ENCODE measurements at regions not wholly inside any gene's neighbourhood (a gene's known extent, or its start where the extent isn't known, plus 50 kb on each side); places are given as distances from the start of the nearest gene placed in this dataset.

DNA sequence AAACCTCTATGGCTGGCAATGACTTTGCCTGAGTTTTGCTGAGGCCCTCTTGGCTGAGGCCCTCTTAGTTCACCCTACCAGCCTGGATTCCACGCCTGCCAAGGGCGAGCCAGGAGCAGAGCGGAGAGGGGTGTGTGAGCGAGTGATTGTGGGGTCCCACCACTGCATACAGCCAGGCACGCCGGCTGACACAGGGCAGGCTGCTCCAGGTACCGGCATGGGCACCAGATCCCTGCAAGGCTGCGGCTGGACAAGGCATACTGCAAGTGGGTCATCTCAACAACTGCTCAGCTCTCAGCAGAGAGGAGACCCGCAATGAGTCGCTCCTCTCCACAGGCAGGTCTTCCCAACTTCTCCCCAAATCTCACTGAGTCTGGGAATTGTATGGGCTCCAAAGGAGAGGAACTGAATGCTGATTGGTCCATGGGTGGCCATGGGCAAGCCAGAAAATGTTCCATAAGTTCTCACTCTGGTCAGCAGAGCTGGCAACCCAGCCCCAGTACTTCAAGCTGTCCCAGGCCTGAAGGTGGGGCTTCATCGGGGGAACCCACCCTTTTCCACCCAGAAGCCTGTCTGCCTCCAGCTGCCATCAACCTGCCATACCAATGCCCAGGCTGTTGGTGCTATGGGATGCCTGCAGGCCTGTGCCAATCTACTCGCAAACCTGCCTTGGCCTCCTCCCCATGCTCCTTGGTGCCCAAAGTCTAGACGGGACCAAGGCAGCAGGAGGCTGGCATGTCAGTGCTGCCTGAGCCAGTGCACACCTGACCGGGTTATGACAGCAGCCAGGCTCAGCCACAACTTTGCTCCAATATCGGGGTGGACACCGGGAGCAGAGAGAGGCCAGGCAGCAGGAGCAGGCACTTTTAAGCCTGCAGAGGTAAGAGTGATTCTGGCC lies 1273.6 kb upstream of the GBE1 start:
- TF ChIP-seq GATA3 (IDR thresholded peaks at IDR 0.05; ENCODE audit: low read depth, low read length): no peak
- no peak for TF ChIP-seq GATA2 (IDR thresholded peaks at IDR 0.05; ENCODE audit: low read depth, low read length)

DNA sequence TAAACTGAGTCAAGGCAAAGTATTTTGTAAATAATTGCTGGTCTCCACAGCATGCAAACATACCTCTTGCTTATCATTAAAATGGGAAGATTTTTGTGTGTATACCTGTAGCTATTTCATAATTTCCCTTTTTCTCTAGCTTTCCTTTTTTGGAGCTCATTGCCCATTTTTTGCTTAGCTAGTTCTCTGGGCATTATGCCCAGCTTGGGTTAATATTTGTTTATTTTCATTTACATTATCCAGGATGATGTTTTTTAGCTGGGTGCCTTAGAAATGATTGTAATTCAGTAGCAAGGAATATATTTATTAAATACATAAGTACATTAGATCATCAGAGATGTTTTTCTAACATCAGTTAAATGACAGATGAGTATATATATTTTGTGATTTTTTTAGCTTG lies 1271.7 kb upstream of the GBE1 start:
- TF ChIP-seq GATA3 (IDR thresholded peaks at IDR 0.05; ENCODE audit: low read depth, low read length): no peak
- no peak for TF ChIP-seq GATA2 (IDR thresholded peaks at IDR 0.05; ENCODE audit: low read depth, low read length)

GRCh38 chr3:83023086-83023485 lies 1261.6 kb upstream of the GBE1 start:
- TF ChIP-seq GATA2 (IDR thresholded peaks at IDR 0.05; ENCODE audit: low read depth, low read length): no peak
- no peak for TF ChIP-seq GATA3 (IDR thresholded peaks at IDR 0.05; ENCODE audit: low read depth, low read length)

GRCh38 chr3:83011481-83011880 lies 1250.0 kb upstream of the GBE1 start:
- TF ChIP-seq GATA3 (IDR thresholded peaks at IDR 0.05; ENCODE audit: low read depth, low read length) (no peak), GATA2 (IDR thresholded peaks at IDR 0.05; ENCODE audit: low read depth, low read length) (no peak)

DNA sequence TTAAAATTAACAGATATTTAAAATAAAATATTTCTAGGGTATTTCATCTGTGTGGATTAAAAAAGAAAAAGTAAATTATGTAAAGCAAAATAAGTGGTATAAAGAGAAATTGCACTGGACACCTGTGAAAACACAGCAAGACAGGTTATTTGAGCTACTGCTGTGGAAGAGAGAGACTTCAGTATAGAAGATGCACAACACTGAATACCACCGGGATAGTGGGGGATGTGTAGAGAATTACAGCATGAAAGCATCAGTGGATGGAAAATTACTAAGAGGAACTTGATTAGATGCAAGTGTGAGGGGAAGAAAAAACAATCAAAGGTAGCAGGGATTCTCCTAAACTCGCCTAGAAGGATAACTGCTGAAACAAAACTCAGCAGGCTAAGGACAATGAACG lies 1242.5 kb upstream of the GBE1 start:
- TF ChIP-seq GATA2 (IDR thresholded peaks at IDR 0.05; ENCODE audit: low read depth, low read length) (no peak), GATA3 (IDR thresholded peaks at IDR 0.05; ENCODE audit: low read depth, low read length) (no peak)

DNA sequence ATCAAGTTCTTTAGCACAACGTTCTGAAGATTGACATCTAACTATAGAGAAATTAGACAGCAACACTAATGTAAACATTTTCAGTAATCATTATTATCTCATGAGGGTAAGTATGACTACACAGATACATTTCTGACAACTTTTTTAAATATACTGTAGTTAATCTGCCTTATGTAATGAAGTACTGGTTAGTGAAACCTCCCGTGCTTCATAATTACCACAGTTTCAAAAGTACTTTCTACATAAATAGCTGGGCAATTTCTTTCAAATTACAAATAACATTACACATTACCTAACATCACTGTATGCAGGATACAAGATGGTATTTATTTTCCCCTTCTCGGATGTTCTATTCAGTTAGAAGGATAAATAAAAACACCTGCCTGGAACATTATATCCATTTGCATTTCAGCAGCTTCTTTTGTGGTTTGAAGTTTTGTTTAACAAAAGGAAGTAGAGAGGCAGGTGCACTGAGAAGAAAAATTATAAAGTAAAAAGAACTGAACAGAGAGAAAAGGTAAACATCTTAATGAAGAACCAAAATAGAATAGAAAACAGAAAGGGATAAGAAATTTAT lies 1241.5 kb upstream of the GBE1 start:
- no peak for TF ChIP-seq GATA3 (IDR thresholded peaks at IDR 0.05; ENCODE audit: low read depth, low read length)
- no peak for TF ChIP-seq GATA2 (IDR thresholded peaks at IDR 0.05; ENCODE audit: low read depth, low read length)

GRCh38 chr3:82999777-83000176 lies 1238.3 kb upstream of the GBE1 start:
- TF ChIP-seq GATA3 (IDR thresholded peaks at IDR 0.05; ENCODE audit: low read depth, low read length): no peak
- no peak for TF ChIP-seq GATA2 (IDR thresholded peaks at IDR 0.05; ENCODE audit: low read depth, low read length)

DNA sequence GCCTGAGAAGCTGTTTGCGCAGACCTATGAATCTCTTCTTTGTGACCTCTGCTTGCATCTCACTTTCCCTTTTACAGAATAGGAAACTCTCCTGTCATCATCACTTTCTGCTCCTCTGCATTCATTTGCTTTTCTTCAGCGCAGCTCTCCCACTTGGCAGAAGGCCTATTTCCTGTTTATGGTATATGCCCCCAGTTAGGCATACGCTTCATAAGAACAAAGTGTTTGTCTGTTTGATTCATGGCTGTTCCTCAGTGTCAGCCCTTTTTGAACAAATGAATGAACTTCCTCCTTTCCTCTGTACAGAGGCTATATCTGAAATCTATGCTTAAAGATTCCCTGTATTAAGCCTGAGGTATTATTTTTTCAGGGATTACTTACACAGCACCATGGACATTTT lies 1216.9 kb upstream of the GBE1 start:
- TF ChIP-seq GATA3 (IDR thresholded peaks at IDR 0.05; ENCODE audit: low read depth, low read length) (no peak), GATA2 (IDR thresholded peaks at IDR 0.05; ENCODE audit: low read depth, low read length) (no peak)

DNA sequence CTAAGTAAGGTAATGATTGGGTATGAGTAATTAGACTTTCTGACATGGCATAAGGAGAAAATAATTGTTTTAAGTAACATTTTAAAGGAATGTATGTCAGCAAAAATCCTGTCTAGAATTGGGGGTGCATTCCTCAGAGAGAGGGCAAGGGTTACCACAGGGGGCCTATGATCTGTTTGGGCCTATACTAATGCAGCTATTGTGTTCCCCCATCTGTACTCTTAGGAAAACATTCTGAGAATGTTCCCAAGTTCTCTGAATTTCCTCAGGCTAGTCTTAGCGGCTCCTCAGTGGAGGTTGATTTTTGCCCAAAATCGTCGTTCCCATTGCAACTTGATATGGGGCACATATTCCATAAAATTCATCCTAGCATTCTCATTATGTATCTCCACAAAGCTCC lies 1216.4 kb upstream of the GBE1 start:
- no peak for TF ChIP-seq GATA2 (IDR thresholded peaks at IDR 0.05; ENCODE audit: low read depth, low read length)
- TF ChIP-seq GATA3 (IDR thresholded peaks at IDR 0.05; ENCODE audit: low read depth, low read length): no peak

GRCh38 chr3:82973791-82974190 lies 1212.3 kb upstream of the GBE1 start:
- TF ChIP-seq GATA2 (IDR thresholded peaks at IDR 0.05; ENCODE audit: low read depth, low read length) (no peak), GATA3 (IDR thresholded peaks at IDR 0.05; ENCODE audit: low read depth, low read length) (no peak)

DNA sequence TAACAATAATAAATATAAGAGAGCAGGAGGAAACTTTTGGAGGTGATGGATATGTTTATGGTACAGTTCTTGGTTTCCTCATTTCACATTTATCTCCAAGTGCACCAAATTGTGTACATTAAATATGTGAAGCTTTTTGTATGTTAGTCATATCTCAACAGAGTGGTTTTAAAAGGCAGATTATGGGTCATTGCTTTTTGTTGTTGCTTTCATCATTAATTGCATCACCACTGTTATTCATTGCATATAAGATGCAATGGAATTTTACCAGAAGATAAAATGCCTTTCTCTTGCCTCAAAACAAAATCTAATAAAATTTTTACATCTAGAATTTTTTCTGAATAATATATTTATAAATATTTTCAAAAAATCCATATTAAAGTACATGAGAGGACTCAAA lies 1198.9 kb upstream of the GBE1 start:
- TF ChIP-seq GATA2 (IDR thresholded peaks at IDR 0.05; ENCODE audit: low read depth, low read length): no peak
- TF ChIP-seq GATA3 (IDR thresholded peaks at IDR 0.05; ENCODE audit: low read depth, low read length): no peak

GRCh38 chr3:82957696-82958095 lies 1196.3 kb upstream of the GBE1 start:
- TF ChIP-seq GATA2 (IDR thresholded peaks at IDR 0.05; ENCODE audit: low read depth, low read length) (no peak), GATA3 (IDR thresholded peaks at IDR 0.05; ENCODE audit: low read depth, low read length) (no peak)

- TF ChIP-seq GATA2 (IDR thresholded peaks at IDR 0.05; ENCODE audit: low read depth, low read length): no peak
- TF ChIP-seq GATA3 (IDR thresholded peaks at IDR 0.05; ENCODE audit: low read depth, low read length): no peak
Observed at GRCh38 chr3:82957079-82957478, 1195.6 kb upstream of the GBE1 start.

- TF ChIP-seq GATA2 (IDR thresholded peaks at IDR 0.05; ENCODE audit: low read depth, low read length) (no peak), GATA3 (IDR thresholded peaks at IDR 0.05; ENCODE audit: low read depth, low read length) (no peak)
Observed at GRCh38 chr3:82954486-82954885, 1193.0 kb upstream of the GBE1 start.

- TF ChIP-seq GATA2 (IDR thresholded peaks at IDR 0.05; ENCODE audit: low read depth, low read length) (no peak), GATA3 (IDR thresholded peaks at IDR 0.05; ENCODE audit: low read depth, low read length) (no peak)
Observed at GRCh38 chr3:82942041-82942440, 1180.6 kb upstream of the GBE1 start.
